Pancreas (tissue), 10 donors: ENCODE measurements at regions not wholly inside any gene's neighbourhood (a gene's known extent, or its start where the extent isn't known, plus 50 kb on each side); places are given as distances from the start of the nearest gene placed in this dataset.

Experiments used
- ATAC-seq, 4 donors: fragments of 200-7000 bp; cut with Tn5 transposase; one replicate each; pipeline versions ENCODE4 v1.8.0 to v1.9.1; 2020; ENCODE audit warnings: mild to moderate bottlenecking in 4 of 4, moderate library complexity in 4 of 4
- DNase-seq, 6 donors: peaks; one replicate each; pipeline ENCODE4 v3.0.0-alpha.2; 2020
- FAIRE-seq: peaks from 2 replicates; lab custom pipeline; 2012; peaks lifted over from hg19 to GRCh38; lab: Jason Lieb, UNC
- H3K27ac ChIP-seq, 4 donors: fragments of 200-600 bp; sonication (generic); 1 replicate in 3 of 4; 2 replicates in 1 of 4; pipeline versions ENCODE4 v1.5.0 to v1.8.0; 2020
- H3K27me3 ChIP-seq, 4 donors: fragments of 200-600 bp; one replicate each; pipeline ENCODE4 v1.8.0; 2021
- H3K36me3 ChIP-seq, 3 donors: fragments of 200-600 bp; sonication (generic) in 1 of 3; one replicate each; pipeline versions ENCODE4 v1.5.0 to v1.8.0; 2020 to 2021
- H3K4me1 ChIP-seq, 3 donors: fragments of 200-600 bp; one replicate each; pipeline ENCODE4 v1.8.0; 2021
- H3K4me3 ChIP-seq, 4 donors: fragments of 200-600 bp; sonication (generic) in 2 of 4; one replicate each; pipeline versions ENCODE4 v1.5.0 to v1.8.0; 2020 to 2021
- H3K9me3 ChIP-seq, 4 donors: fragments of 200-600 bp; one replicate each; pipeline ENCODE4 v1.8.0; 2021
- CTCF ChIP-seq, 4 donors: fragments of 200-600 bp; sonication (generic) in 3 of 4; IDR thresholded peaks; one replicate each; pipeline versions ENCODE4 v1.5.0 to v1.8.0; 2021; ENCODE audit warnings: antibody characterized with exemption in 4 of 4
- WGBS, 2 donors: extraction: QIAGEN DNeasy Blood & Tissue Kit; methylation state at CpG; one replicate each; pipeline ENCODE4 v1.1.7; 2013; 5-methylcytosine and 5-hydroxymethylcytosine counted together
- intact Hi-C, 3 donors: fragments of 100-400 bp; cut with DNase I; formaldehyde crosslinking; loops; one replicate each; pipeline versions ENCODE4 v1.11.1 to v1.14.2; 2022
- donor health status: healthy with polysubstance abuse.
- donor health status: DM: no; HTN: no; CAD: no; lungs with moderate emphysema.
- donor health status: DM: no; HTN: no; CAD: no.
- donor health status: control.
- donor health status: control.
- donor health status: Bipolar disorder and iron deficiency.
- donor health status: DM: yes; HTN: yes; CAD: no.
- donor health status: DM: no; HTN: no; CAD: no.
- donor health status: DM: no; HTN: no; CAD: no.
- donor health status: DM: yes; HTN: yes; CAD: no.

- Histone ChIP-seq H3K36me3 (no peaks in the 10 kb centered on the region), H3K4me1 (no peaks in the 10 kb centered on the region), H3K27me3 (no peaks in the 10 kb centered on the region), H3K4me3 (no peak overlapping the region), H3K9me3 (no peaks in the 10 kb centered on the region), H3K27ac (no peak overlapping the region)
- WGBS, 2 donors = 82 to 87% methylated on average over 1 of the region's 1 CpG
- intact Hi-C loops = no loop called here
- FAIRE-seq = no peak
- TF ChIP-seq CTCF (IDR thresholded peaks at IDR 0.05) = no peak
- DNase-seq = no peak
- no peak for ATAC-seq
Measured at GRCh38 chr7:86499986-86500385, 143.7 kb upstream of the GRM3 start.

- Histone ChIP-seq H3K4me3 (no peak overlapping the region), H3K4me1 (no peaks in the 10 kb centered on the region), H3K27ac (no peak overlapping the region), H3K27me3 (no peaks in the 10 kb centered on the region), H3K9me3 (no peaks in the 10 kb centered on the region), H3K36me3 (no peaks in the 10 kb centered on the region)
- no peak for ATAC-seq
- FAIRE-seq = no peak
- WGBS, 2 donors = 83 to 88% methylated on average over 3 of the region's 3 CpGs
- intact Hi-C loops = no loop called here
- no peak for DNase-seq
- no peak for TF ChIP-seq CTCF (IDR thresholded peaks at IDR 0.05)
Measured at GRCh38 chr7:86485827-86486226, 157.9 kb upstream of the GRM3 start.

DNA sequence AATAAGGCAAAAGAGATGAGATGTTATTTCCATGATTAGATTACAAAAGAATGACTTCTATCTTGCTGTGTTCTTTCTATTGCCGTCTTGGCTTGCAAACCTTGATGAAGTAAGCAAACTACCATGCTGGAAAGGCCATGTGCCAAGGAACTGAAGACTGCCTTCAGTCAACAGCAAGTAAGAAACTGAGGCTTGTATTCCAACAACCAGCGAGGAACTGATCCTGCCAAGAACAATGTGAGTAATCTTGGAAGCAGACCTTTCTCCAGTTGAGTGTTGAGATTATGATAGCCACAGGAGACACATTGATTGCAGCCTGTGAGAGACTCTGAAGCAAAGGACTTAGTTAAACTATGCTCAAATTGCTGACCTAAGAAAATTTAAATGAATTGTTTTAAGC lies 164.6 kb upstream of the GRM3 start:
- WGBS, 2 donors = 69 to 75% methylated on average over 2 of the region's 2 CpGs

DNA sequence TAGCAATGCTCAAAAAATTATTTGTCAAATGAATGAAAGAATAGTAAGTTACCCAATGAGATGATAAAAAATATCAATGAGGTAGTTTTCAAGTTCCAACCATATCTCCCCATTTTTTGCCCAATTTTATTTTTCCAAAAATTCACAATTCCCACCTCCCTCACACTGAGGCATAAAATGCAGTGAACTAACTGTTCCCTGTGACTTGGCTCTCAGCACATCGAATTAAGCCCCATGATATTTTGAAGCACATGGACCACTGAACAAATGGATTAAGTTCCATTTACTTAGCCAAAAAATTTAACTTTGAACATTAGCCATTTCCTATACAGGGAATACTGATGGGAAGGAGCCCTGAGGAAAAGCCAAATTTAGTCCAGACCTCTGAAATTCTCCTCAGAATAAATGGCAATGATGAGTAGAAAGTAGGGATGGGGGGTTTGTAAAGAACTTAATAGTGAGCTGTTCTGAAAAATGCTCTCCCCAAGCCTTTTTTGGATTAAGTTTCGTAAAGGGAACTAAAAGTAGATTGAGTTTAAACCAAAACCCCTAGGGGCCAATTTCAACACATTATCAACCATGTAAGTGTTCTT lies 166.3 kb upstream of the GRM3 start:
- ATAC-seq (no peak), DNase-seq (no peak), FAIRE-seq (no peak)
- WGBS, 2 donors = 66 to 72% methylated on average over 2 of the region's 2 CpGs
- Histone ChIP-seq H3K36me3 (no peaks in the 10 kb centered on the region), H3K4me3 (no peak overlapping the region), H3K4me1 (no peaks in the 10 kb centered on the region), H3K27ac (no peak overlapping the region), H3K27me3 (no peaks in the 10 kb centered on the region), H3K9me3 (no peaks in the 10 kb centered on the region)
- intact Hi-C loops = no loop called here
- no peak for TF ChIP-seq CTCF (IDR thresholded peaks at IDR 0.05)

More for the DNA sequence above, 164.6 kb upstream of the GRM3 start:
- Histone ChIP-seq H3K27me3 (no peaks in the 10 kb centered on the region), H3K27ac (no peak overlapping the region), H3K4me1 (no peaks in the 10 kb centered on the region), H3K4me3 (no peak overlapping the region), H3K36me3 (no peaks in the 10 kb centered on the region), H3K9me3 (no peaks in the 10 kb centered on the region)
- TF ChIP-seq CTCF (IDR thresholded peaks at IDR 0.05) = no peak
- intact Hi-C loops = no loop called here
- FAIRE-seq (no peak), DNase-seq (no peak), ATAC-seq (peak in 1 of 4 donors; percentile 29)

- DNase-seq = no peak
- H3K27ac ChIP-seq = no peak overlapping the region
- WGBS, 2 donors = 33 to 35% methylated on average over 1 of the region's 1 CpG
- FAIRE-seq = no peak
- intact Hi-C loops = no loop called here
- ATAC-seq = peak in 2 of 4 donors; percentile 46 to 56
- no peaks in the 10 kb centered on the region for H3K4me1 ChIP-seq
- no peak for TF ChIP-seq CTCF (IDR thresholded peaks at IDR 0.05)
- no peaks in the 10 kb centered on the region for H3K27me3 ChIP-seq
- H3K9me3 ChIP-seq = no peaks in the 10 kb centered on the region
- no peaks in the 10 kb centered on the region for H3K36me3 ChIP-seq
- H3K4me3 ChIP-seq = no peak overlapping the region
Measured at GRCh38 chr7:86470763-86471162, 172.9 kb upstream of the GRM3 start.
